A549 (cell line): ENCODE measurements at regions not wholly inside any gene's neighbourhood (a gene's known extent, or its start where the extent isn't known, plus 50 kb on each side); places are given as distances from the start of the nearest gene placed in this dataset.

Experiments used
- ATAC-seq, 2 experiments: fragments of 200-7000 bp in 1 of 2; fragments of >200 bp in 1 of 2; cut with Nextera tagmentation in 1 of 2; cut with Tn5 transposase in 1 of 2; 3 replicates each; pipeline versions ENCODE4 v1.8.0 to v1.9.1; 2018 to 2020; ENCODE audit warnings: mild to moderate bottlenecking in 1 of 2, moderate library complexity in 1 of 2
- CTCF ChIA-PET: fragments of 300-600 bp; sonication (Branson Sonifier 250); formaldehyde crosslinking; extraction: SDS; loops from one replicate; lab custom pipeline; 2021; ENCODE audit warnings: antibody characterized with exemption, inconsistent platforms; lab: Yijun Ruan, JAX
- POLR2A ChIA-PET: fragments of 350-600 bp; formaldehyde crosslinking; extraction: SDS; loops from one replicate; lab custom pipeline; 2021; ENCODE audit warnings: antibody characterized with exemption, inconsistent platforms; lab: Yijun Ruan, JAX
- DNase-seq, 2 experiments: peaks; one replicate each; pipeline versions ENCODE4 v3.0.0 to v3.0.0-alpha.2; 2011 to 2016; ENCODE audit warnings: low read depth in 1 of 2, low spot score in 1 of 2
- FAIRE-seq: peaks from 2 replicates; lab custom pipeline; 2011; peaks lifted over from hg19 to GRCh38; lab: Jason Lieb, UNC
- H3K27ac ChIP-seq, 2 experiments: fragments of >200 bp; sonication (Bioruptor Twin); formaldehyde crosslinking; 3 replicates each; pipeline ENCODE4 v1.5.1; 2016 to 2017
- H3K4me1 ChIP-seq: fragments of >200 bp; sonication (Bioruptor Twin); formaldehyde crosslinking; 3 replicates; pipeline ENCODE4 v1.6.1; 2016
- H3K4me2 ChIP-seq: fragments of >200 bp; sonication (Bioruptor Twin); formaldehyde crosslinking; 3 replicates; pipeline ENCODE4 v1.6.1; 2016
- H3K4me3 ChIP-seq: fragments of >200 bp; sonication (Bioruptor Twin); formaldehyde crosslinking; 3 replicates; pipeline ENCODE4 v1.5.1; 2016
- H3K9me3 ChIP-seq: fragments of >200 bp; sonication (Bioruptor Twin); formaldehyde crosslinking; 3 replicates; pipeline ENCODE4 v1.6.1; 2016
- ATOH8 ChIP-seq: fragments of 250-450 bp; sonication (Bioruptor Pico); IDR thresholded peaks from 2 replicates; pipeline ENCODE4 v1.5.0; 2020; ENCODE audit warnings: low read depth, mild to moderate bottlenecking, moderate library complexity
- BCL3 ChIP-seq: fragments of >200 bp; sonication (Bioruptor Twin); formaldehyde crosslinking; IDR thresholded peaks from 3 replicates; pipeline ENCODE4 v1.6.1; 2016
- CBX8 ChIP-seq: fragments of 200-600 bp; sonication (generic); IDR thresholded peaks from 2 replicates; pipeline ENCODE4 v1.6.1; 2016
- CEBPB ChIP-seq, 2 experiments: fragments of >200 bp in 1 of 2; sonication (Bioruptor Twin) in 1 of 2; formaldehyde crosslinking in 1 of 2; IDR thresholded peaks; 2 replicates each; pipeline ENCODE4 v1.6.1; 2012 to 2016
- CHD2 ChIP-seq: fragments of 150-350 bp; IDR thresholded peaks from 2 replicates; pipeline ENCODE4 v1.6.1; 2014; ENCODE audit warnings: low read length; ENCODE audit not compliant: partially characterized antibody
- E2F6 ChIP-seq: IDR thresholded peaks from 2 replicates; pipeline ENCODE4 v1.6.1; 2012; ENCODE audit warnings: low read depth, borderline replicate concordance
- EHF ChIP-seq: fragments of 250-450 bp; sonication (Bioruptor Pico); IDR thresholded peaks from 2 replicates; pipeline ENCODE4 v1.5.0; 2020; ENCODE audit warnings: mild to moderate bottlenecking
- EHMT2 ChIP-seq: fragments of 200-600 bp; sonication (generic); IDR thresholded peaks from 2 replicates; pipeline ENCODE4 v1.6.1; 2016; ENCODE audit warnings: antibody characterized with exemption, low read depth, mild to moderate bottlenecking, moderate library complexity
- EP300 ChIP-seq, 2 experiments: fragments of >200 bp; sonication (Bioruptor Twin); formaldehyde crosslinking; IDR thresholded peaks; 2 replicates in 1 of 2; 3 replicates in 1 of 2; pipeline ENCODE4 v1.6.1; 2016 to 2017
- ESRRA ChIP-seq: fragments of 150-350 bp; IDR thresholded peaks from 2 replicates; pipeline ENCODE4 v1.6.1; 2014; ENCODE audit warnings: mild to moderate bottlenecking, low read length, borderline replicate concordance
- FOSL2 ChIP-seq, 2 experiments: fragments of 450-650 bp in 1 of 2; fragments of >200 bp in 1 of 2; sonication (Bioruptor Twin) in 1 of 2; formaldehyde crosslinking; IDR thresholded peaks; 2 replicates each; pipeline versions ENCODE4 v1.5.0 to v1.6.1; 2016 to 2020; ENCODE audit warnings: mild to moderate bottlenecking in 1 of 2, moderate library complexity in 1 of 2
- FOXS1 ChIP-seq: fragments of 250-450 bp; sonication (Bioruptor Pico); IDR thresholded peaks from 2 replicates; pipeline ENCODE4 v1.5.0; 2020; ENCODE audit warnings: mild to moderate bottlenecking, moderate library complexity
- HES2 ChIP-seq: fragments of >200 bp; sonication (Bioruptor Twin); formaldehyde crosslinking; IDR thresholded peaks from 2 replicates; pipeline ENCODE4 v1.6.1; 2016
- HMGXB4 ChIP-seq: fragments of 250-450 bp; sonication (Bioruptor Pico); IDR thresholded peaks from 2 replicates; pipeline ENCODE4 v1.5.0; 2021; ENCODE audit warnings: mild to moderate bottlenecking, moderate library complexity, borderline replicate concordance
- HOXB5 ChIP-seq: fragments of 250-450 bp; sonication (Bioruptor Pico); IDR thresholded peaks from 2 replicates; pipeline ENCODE4 v1.5.0; 2020; ENCODE audit warnings: mild to moderate bottlenecking, moderate library complexity
- JUNB ChIP-seq: fragments of >200 bp; sonication (Bioruptor Twin); formaldehyde crosslinking; IDR thresholded peaks from 2 replicates; pipeline ENCODE4 v1.6.1; 2016
- KDM5A ChIP-seq: fragments of 200-600 bp; sonication (generic); IDR thresholded peaks from 2 replicates; pipeline ENCODE4 v1.6.1; 2016; ENCODE audit warnings: antibody characterized with exemption, mild to moderate bottlenecking
- MAFK ChIP-seq: fragments of 450-650 bp; IDR thresholded peaks from 2 replicates; pipeline ENCODE4 v1.6.1; 2014; ENCODE audit not compliant: partially characterized antibody
- MAX ChIP-seq: IDR thresholded peaks from 2 replicates; pipeline ENCODE4 v1.6.1; 2012
- NR3C1 ChIP-seq: fragments of >200 bp; sonication (Bioruptor Twin); formaldehyde crosslinking; IDR thresholded peaks from 3 replicates; pipeline ENCODE4 v1.6.1; 2017
- POLR2A ChIP-seq: IDR thresholded peaks from 2 replicates; pipeline ENCODE4 v1.6.1; 2012; ENCODE audit warnings: mild to moderate bottlenecking, low read length
- RCOR1 ChIP-seq: fragments of 150-350 bp; IDR thresholded peaks from 2 replicates; pipeline ENCODE4 v1.6.1; 2014; ENCODE audit warnings: antibody characterized with exemption, low read length, low read depth
- REST ChIP-seq: fragments of 200-600 bp; sonication (generic); IDR thresholded peaks from 2 replicates; pipeline ENCODE4 v1.6.1; 2016; ENCODE audit warnings: antibody characterized with exemption, mild to moderate bottlenecking, moderate library complexity
- RFX5 ChIP-seq: fragments of 450-650 bp; IDR thresholded peaks from 2 replicates; pipeline ENCODE4 v1.7.1; 2014; ENCODE audit warnings: antibody characterized with exemption, mild to moderate bottlenecking, moderate library complexity
- RNF2 ChIP-seq: fragments of 200-600 bp; sonication (generic); IDR thresholded peaks from 2 replicates; pipeline ENCODE4 v1.6.1; 2016; ENCODE audit warnings: low read depth, mild to moderate bottlenecking, antibody characterized with exemption, moderate library complexity, borderline replicate concordance
- ZSCAN20 ChIP-seq: fragments of 250-450 bp; sonication (Bioruptor Pico); IDR thresholded peaks from 2 replicates; pipeline ENCODE4 v1.8.0; 2022; ENCODE audit warnings: mild to moderate bottlenecking, moderate library complexity
- whole genome bisulfite sequencing: methylation state at CpG from one replicate; pipeline ENCODE4 v1.1.6; 2017; ENCODE audit errors: missing lambda C conversion rate; 5-methylcytosine and 5-hydroxymethylcytosine counted together

GRCh38 chr3:62981962-62982361 lies 106.7 kb upstream of the CADPS start:
- H3K4me2 ChIP-seq, result no peak overlapping the region
- TF ChIP-seq HMGXB4 (no peak), EP300 (IDR thresholded peaks at IDR 0.05) (no peak), CEBPB (IDR thresholded peaks at IDR 0.05) (no peak), FOSL2 (IDR thresholded peaks at IDR 0.05) (no peak), FOSL2 (CRISPR knock-in tag; IDR thresholded peaks at IDR 0.05) (no peak), MAFK (peak; percentile 14)
- 0% methylated on average over 1 of the region's 1 CpG for WGBS
- ATAC-seq (no peak), FAIRE-seq (no peak), DNase-seq (no peak)
- no peaks in the 10 kb centered on the region for H3K9me3 ChIP-seq
- H3K4me3 ChIP-seq, result no peak overlapping the region
- CTCF ChIA-PET, result no interaction called here
- H3K27ac ChIP-seq, result no peak overlapping the region
- POLR2A ChIA-PET, result no interaction called here
- H3K4me1 ChIP-seq, result no peaks in the 10 kb centered on the region

GRCh38 chr3:62982795-62983455 lies 107.7 kb upstream of the CADPS start:
- Histone ChIP-seq H3K9me3 (no peaks in the 10 kb centered on the region), H3K27ac (no peak overlapping the region), H3K4me3 (no peak overlapping the region), H3K4me2 (no peak overlapping the region), H3K4me1 (no peaks in the 10 kb centered on the region)
- ATAC-seq, result no peak
- no peak for DNase-seq
- TF ChIP-seq MAX, result no peak
- TF ChIP-seq EHF, result no peak
- no peak for TF ChIP-seq KDM5A
- TF ChIP-seq HOXB5 (CRISPR knock-in tag), result no peak
- no peak for TF ChIP-seq HES2
- no peak for TF ChIP-seq CBX8
- TF ChIP-seq JUNB, result no peak
- no peak for TF ChIP-seq EP300 (IDR thresholded peaks at IDR 0.05)
- POLR2A ChIA-PET, result no interaction called here
- CTCF ChIA-PET, result no interaction called here
- 1% methylated on average over 4 of the region's 4 CpGs for WGBS
- FAIRE-seq, result no peak

GRCh38 chr3:62986061-62986460 lies 110.8 kb upstream of the CADPS start:
- Histone ChIP-seq H3K4me1 (no peaks in the 10 kb centered on the region), H3K9me3 (no peaks in the 10 kb centered on the region), H3K4me3 (no peak overlapping the region), H3K27ac (no peak overlapping the region), H3K4me2 (no peak overlapping the region)
- CTCF ChIA-PET, result no interaction called here
- no peak for FAIRE-seq
- no peak for ATAC-seq
- POLR2A ChIA-PET, result no interaction called here
- DNase-seq, result no peak
- 0% methylated on average over 1 of the region's 1 CpG for WGBS
- TF ChIP-seq RFX5 (no peak), EHF (no peak), MAX (no peak), FOXS1 (CRISPR knock-in tag) (no peak), ESRRA (no peak), POLR2A (no peak), RNF2 (no peak), RCOR1 (no peak), EHMT2 (no peak), NR3C1 (no peak), MAFK (no peak), E2F6 (no peak), CHD2 (no peak), REST (no peak), ATOH8 (CRISPR knock-in tag) (no peak), BCL3 (no peak), ZSCAN20 (no peak)
